ENCODE measurements at regions not wholly inside any gene's neighbourhood (a gene's known extent, or its start where the extent isn't known, plus 50 kb on each side); places are given as distances from the start of the nearest gene placed in this dataset.

DNA sequence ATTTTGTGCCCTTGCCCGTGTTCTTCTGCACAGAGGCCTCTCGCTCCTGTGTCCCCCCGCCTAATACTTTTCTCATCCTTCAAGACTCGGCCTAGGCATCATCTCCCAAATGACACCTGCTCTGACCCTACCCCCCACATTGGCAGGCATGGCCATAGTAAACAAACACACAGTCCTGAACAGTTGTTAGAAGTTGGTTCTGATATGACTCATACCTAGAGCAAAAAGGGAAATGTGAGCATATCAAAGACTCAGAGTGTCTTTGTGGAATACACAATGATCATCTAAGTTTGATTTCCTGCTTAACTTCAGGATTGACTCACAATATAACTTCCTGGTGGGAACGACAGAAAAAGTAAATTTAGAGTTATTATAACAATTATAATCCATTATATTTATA is 120.5 kb downstream of the POLR2M start:
- Histone ChIP-seq H3K4me1 (ENCODE audit: control insufficient read depth, insufficient read depth, low read length) (no peaks in the 10 kb centered on the region), H3K36me3 (ENCODE audit: control insufficient read depth in 2 of 2, insufficient read depth in 1 of 2, low read length in 2 of 2) (no peaks in the 10 kb centered on the region), H3K4me3 (ENCODE audit: low read depth, low read length) (no peak overlapping the region), H3K27ac (ENCODE audit: extremely low read depth, low read depth, low read length) (no peak overlapping the region), H3K9me3 (ENCODE audit: control insufficient read depth, insufficient read depth, low read depth, low read length) (no peaks in the 10 kb centered on the region)
- ChIA-PET CTCF (interaction anchor here (0.7 kb wide), 1 partner anchor 26 kb away, joined by 3 read pairs; no protein-coding TSS in a partner anchor), POLR2A (no interaction called here)
- TF ChIP-seq SP3 (tag by site-specific recombination; IDR thresholded peaks at IDR 0.05) (no peak), ZNF335 (tag by site-specific recombination; conservative IDR thresholded peaks at IDR 0.05) (no peak), AEBP2 (tag by site-specific recombination; IDR thresholded peaks at IDR 0.05; ENCODE audit: borderline replicate concordance) (no peak), ZNF571 (tag by site-specific recombination; IDR thresholded peaks at IDR 0.05) (no peak), ZNF239 (tag by site-specific recombination; IDR thresholded peaks at IDR 0.05) (no peak), ZFP41 (tag by site-specific recombination; IDR thresholded peaks at IDR 0.05; ENCODE audit: borderline replicate concordance) (no peak), KLF1 (tag by site-specific recombination; IDR thresholded peaks at IDR 0.05) (no peak), ZNF292 (tag by site-specific recombination; IDR thresholded peaks at IDR 0.05; ENCODE audit: borderline replicate concordance, low read depth) (no peak), ZNF660 (tag by site-specific recombination; IDR thresholded peaks at IDR 0.05) (no peak), ZNF514 (tag by site-specific recombination; IDR thresholded peaks at IDR 0.05) (no peak), SCRT2 (tag by site-specific recombination; IDR thresholded peaks at IDR 0.05) (no peak), ZNF623 (tag by site-specific recombination; IDR thresholded peaks at IDR 0.05) (no peak), HOXC10 (CRISPR knock-in tag; IDR thresholded peaks at IDR 0.05) (no peak)
- TF ChIP-seq, protein P1, sequence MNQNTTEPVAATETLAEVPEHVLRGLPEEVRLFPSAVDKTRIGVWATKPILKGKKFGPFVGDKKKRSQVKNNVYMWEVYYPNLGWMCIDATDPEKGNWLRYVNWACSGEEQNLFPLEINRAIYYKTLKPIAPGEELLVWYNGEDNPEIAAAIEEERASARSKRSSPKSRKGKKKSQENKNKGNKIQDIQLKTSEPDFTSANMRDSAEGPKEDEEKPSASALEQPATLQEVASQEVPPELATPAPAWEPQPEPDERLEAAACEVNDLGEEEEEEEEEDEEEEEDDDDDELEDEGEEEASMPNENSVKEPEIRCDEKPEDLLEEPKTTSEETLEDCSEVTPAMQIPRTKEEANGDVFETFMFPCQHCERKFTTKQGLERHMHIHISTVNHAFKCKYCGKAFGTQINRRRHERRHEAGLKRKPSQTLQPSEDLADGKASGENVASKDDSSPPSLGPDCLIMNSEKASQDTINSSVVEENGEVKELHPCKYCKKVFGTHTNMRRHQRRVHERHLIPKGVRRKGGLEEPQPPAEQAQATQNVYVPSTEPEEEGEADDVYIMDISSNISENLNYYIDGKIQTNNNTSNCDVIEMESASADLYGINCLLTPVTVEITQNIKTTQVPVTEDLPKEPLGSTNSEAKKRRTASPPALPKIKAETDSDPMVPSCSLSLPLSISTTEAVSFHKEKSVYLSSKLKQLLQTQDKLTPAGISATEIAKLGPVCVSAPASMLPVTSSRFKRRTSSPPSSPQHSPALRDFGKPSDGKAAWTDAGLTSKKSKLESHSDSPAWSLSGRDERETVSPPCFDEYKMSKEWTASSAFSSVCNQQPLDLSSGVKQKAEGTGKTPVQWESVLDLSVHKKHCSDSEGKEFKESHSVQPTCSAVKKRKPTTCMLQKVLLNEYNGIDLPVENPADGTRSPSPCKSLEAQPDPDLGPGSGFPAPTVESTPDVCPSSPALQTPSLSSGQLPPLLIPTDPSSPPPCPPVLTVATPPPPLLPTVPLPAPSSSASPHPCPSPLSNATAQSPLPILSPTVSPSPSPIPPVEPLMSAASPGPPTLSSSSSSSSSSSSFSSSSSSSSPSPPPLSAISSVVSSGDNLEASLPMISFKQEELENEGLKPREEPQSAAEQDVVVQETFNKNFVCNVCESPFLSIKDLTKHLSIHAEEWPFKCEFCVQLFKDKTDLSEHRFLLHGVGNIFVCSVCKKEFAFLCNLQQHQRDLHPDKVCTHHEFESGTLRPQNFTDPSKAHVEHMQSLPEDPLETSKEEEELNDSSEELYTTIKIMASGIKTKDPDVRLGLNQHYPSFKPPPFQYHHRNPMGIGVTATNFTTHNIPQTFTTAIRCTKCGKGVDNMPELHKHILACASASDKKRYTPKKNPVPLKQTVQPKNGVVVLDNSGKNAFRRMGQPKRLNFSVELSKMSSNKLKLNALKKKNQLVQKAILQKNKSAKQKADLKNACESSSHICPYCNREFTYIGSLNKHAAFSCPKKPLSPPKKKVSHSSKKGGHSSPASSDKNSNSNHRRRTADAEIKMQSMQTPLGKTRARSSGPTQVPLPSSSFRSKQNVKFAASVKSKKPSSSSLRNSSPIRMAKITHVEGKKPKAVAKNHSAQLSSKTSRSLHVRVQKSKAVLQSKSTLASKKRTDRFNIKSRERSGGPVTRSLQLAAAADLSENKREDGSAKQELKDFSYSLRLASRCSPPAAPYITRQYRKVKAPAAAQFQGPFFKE (tag by site-specific recombination; IDR thresholded peaks at IDR 0.05; ENCODE audit: borderline replicate concordance): no peak

GRCh38 chr15:57827971-57828370 is 121.5 kb downstream of the POLR2M start:
- Histone ChIP-seq H3K9me3 (ENCODE audit: control insufficient read depth, insufficient read depth, low read depth, low read length) (no peaks in the 10 kb centered on the region), H3K4me1 (ENCODE audit: control insufficient read depth, insufficient read depth, low read length) (no peaks in the 10 kb centered on the region), H3K36me3 (ENCODE audit: control insufficient read depth in 2 of 2, insufficient read depth in 1 of 2, low read length in 2 of 2) (no peaks in the 10 kb centered on the region), H3K27ac (ENCODE audit: extremely low read depth, low read depth, low read length) (no peak overlapping the region), H3K4me3 (ENCODE audit: low read depth, low read length) (no peak overlapping the region)
- ChIA-PET POLR2A (interaction anchor here (0.5 kb wide), 1 partner anchor 229 kb away, joined by 6 read pairs; no protein-coding TSS in a partner anchor), CTCF (no interaction called here)
- no peak for TF ChIP-seq KLF17 (tag by site-specific recombination; IDR thresholded peaks at IDR 0.05)
- TF ChIP-seq, protein P2, sequence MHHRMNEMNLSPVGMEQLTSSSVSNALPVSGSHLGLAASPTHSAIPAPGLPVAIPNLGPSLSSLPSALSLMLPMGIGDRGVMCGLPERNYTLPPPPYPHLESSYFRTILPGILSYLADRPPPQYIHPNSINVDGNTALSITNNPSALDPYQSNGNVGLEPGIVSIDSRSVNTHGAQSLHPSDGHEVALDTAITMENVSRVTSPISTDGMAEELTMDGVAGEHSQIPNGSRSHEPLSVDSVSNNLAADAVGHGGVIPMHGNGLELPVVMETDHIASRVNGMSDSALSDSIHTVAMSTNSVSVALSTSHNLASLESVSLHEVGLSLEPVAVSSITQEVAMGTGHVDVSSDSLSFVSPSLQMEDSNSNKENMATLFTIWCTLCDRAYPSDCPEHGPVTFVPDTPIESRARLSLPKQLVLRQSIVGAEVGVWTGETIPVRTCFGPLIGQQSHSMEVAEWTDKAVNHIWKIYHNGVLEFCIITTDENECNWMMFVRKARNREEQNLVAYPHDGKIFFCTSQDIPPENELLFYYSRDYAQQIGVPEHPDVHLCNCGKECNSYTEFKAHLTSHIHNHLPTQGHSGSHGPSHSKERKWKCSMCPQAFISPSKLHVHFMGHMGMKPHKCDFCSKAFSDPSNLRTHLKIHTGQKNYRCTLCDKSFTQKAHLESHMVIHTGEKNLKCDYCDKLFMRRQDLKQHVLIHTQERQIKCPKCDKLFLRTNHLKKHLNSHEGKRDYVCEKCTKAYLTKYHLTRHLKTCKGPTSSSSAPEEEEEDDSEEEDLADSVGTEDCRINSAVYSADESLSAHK (tag by site-specific recombination; IDR thresholded peaks at IDR 0.05): no peak
- no peak for TF ChIP-seq ZBTB8A (tag by site-specific recombination; IDR thresholded peaks at IDR 0.05)
- TF ChIP-seq AEBP2 (tag by site-specific recombination; IDR thresholded peaks at IDR 0.05; ENCODE audit: borderline replicate concordance): no peak
- TF ChIP-seq ZNF223 (tag by site-specific recombination; IDR thresholded peaks at IDR 0.05): no peak
- no peak for TF ChIP-seq HIC1 (tag by site-specific recombination; IDR thresholded peaks at IDR 0.05)
- TF ChIP-seq ZNF830 (tag by site-specific recombination; IDR thresholded peaks at IDR 0.05; ENCODE audit: low read depth): no peak
- no peak for TF ChIP-seq ZNF571 (tag by site-specific recombination; IDR thresholded peaks at IDR 0.05)

Data from HEK293 (cell line).